Esophagus muscularis mucosa (tissue), 4 donors: ENCODE measurements at regions not wholly inside any gene's neighbourhood (a gene's known extent, or its start where the extent isn't known, plus 50 kb on each side); places are given as distances from the start of the nearest gene placed in this dataset.
"Not testable (repeated sequence)": the region's sequence is repeated elsewhere in the genome, so short reads cannot be mapped to it uniquely, and the experiment has no call there.

ENCODE experiments used
- DNase-seq: peaks from one replicate; pipeline ENCODE4 v3.0.0-alpha.2; 2017; ENCODE audit errors: extremely low spot score
- H3K27ac ChIP-seq, 4 donors: fragments of 200-600 bp; sonication (generic); replicated peaks in 1 of 4; 1 replicate in 3 of 4; 2 replicates in 1 of 4; pipeline ENCODE4 v1.5.1; 2016 to 2019; ENCODE audit warnings: mild to moderate bottlenecking in 1 of 4
- H3K27me3 ChIP-seq, 4 donors: fragments of 200-600 bp; sonication (generic); one replicate each; pipeline versions ENCODE4 v1.5.1 to v1.6.0; 2016 to 2019
- H3K36me3 ChIP-seq, 4 donors: fragments of 200-600 bp; sonication (generic); one replicate each; pipeline ENCODE4 v1.5.1; 2016 to 2019
- H3K4me1 ChIP-seq, 4 donors: fragments of 200-600 bp; sonication (generic); one replicate each; pipeline ENCODE4 v1.5.1; 2016 to 2019
- H3K4me3 ChIP-seq, 4 donors: fragments of 200-600 bp; sonication (generic); 1 replicate in 2 of 4; 2 replicates in 2 of 4; pipeline ENCODE4 v1.5.1; 2016 to 2019; ENCODE audit warnings: mild to moderate bottlenecking in 4 of 4, moderate library complexity in 1 of 4
- H3K9me3 ChIP-seq, 4 donors: fragments of 200-600 bp; sonication (generic); 1 replicate in 3 of 4; 2 replicates in 1 of 4; pipeline ENCODE4 v1.5.1; 2016 to 2019
- CTCF ChIP-seq, 3 experiments: fragments of 200-600 bp in 2 of 3; fragments of 450-650 bp in 1 of 3; sonication (generic) in 2 of 3; IDR thresholded peaks; one replicate each; pipeline ENCODE4 v1.5.1; 2017 to 2019; ENCODE audit warnings: antibody characterized with exemption in 3 of 3, mild to moderate bottlenecking in 2 of 3, moderate library complexity in 1 of 3
- EP300 ChIP-seq: sonication (generic); formaldehyde crosslinking; IDR thresholded peaks from one replicate; pipeline ENCODE4 v1.6.1; 2017; ENCODE audit warnings: antibody characterized with exemption
- POLR2A ChIP-seq: fragments of 450-650 bp; IDR thresholded peaks from one replicate; pipeline ENCODE4 v1.6.1; 2017; ENCODE audit warnings: antibody characterized with exemption, moderate library complexity, mild to moderate bottlenecking, low read depth
- POLR2AphosphoS5 ChIP-seq, 2 donors: sonication (generic); formaldehyde crosslinking; IDR thresholded peaks; one replicate each; pipeline ENCODE4 v1.6.1; 2017; ENCODE audit warnings: antibody characterized with exemption in 2 of 2
- WGBS: methylation state at CpG from one replicate; pipeline ENCODE4 v1.1.5; 2018; 5-methylcytosine and 5-hydroxymethylcytosine counted together
- intact Hi-C: fragments of 100-400 bp; cut with DNase I; formaldehyde crosslinking; loops from one replicate; pipeline ENCODE4 v1.15.1; 2023

- no peak for TF ChIP-seq POLR2A
- no peak for TF ChIP-seq EP300
- TF ChIP-seq POLR2AphosphoS5 (IDR thresholded peaks at IDR 0.05): no peak
- TF ChIP-seq CTCF (IDR thresholded peaks at IDR 0.05): no peak
- H3K36me3 ChIP-seq: no peaks in the 10 kb centered on the region
- H3K9me3 ChIP-seq: no peaks in the 10 kb centered on the region
- DNase-seq: no peak
- WGBS: 87% methylated on average over 4 of the region's 4 CpGs
- no peaks in the 10 kb centered on the region for H3K4me1 ChIP-seq
- H3K27ac ChIP-seq: no peak overlapping the region
- intact Hi-C loops: no loop called here
- H3K27me3 ChIP-seq: no peaks in the 10 kb centered on the region
- no peak overlapping the region for H3K4me3 ChIP-seq
These were observed 232.0 kb upstream of the FANCL start for GRCh38 chr2:58473165-58473564.

GRCh38 chr2:58466804-58467203 lies 225.7 kb upstream of the FANCL start:
- TF ChIP-seq CTCF (IDR thresholded peaks at IDR 0.05) (no peak), POLR2AphosphoS5 (IDR thresholded peaks at IDR 0.05) (no peak), POLR2A (no peak)

GRCh38 chr2:58466021-58466420 lies 224.9 kb upstream of the FANCL start:
- intact Hi-C loops, H3K4me1 ChIP-seq, H3K9me3 ChIP-seq, H3K4me3 ChIP-seq, DNase-seq, H3K36me3 ChIP-seq, H3K27ac ChIP-seq, H3K27me3 ChIP-seq: not testable (repeated sequence)
- WGBS: 86% methylated on average over 2 of the region's 2 CpGs

More at GRCh38 chr2:58466804-58467203, 225.7 kb upstream of the FANCL start:
- DNase-seq: no peak
- H3K36me3 ChIP-seq: no peaks in the 10 kb centered on the region
- H3K4me3 ChIP-seq: no peak overlapping the region
- H3K27me3 ChIP-seq: no peaks in the 10 kb centered on the region
- H3K27ac ChIP-seq: no peak overlapping the region
- WGBS: 81% methylated on average over 1 of the region's 1 CpG
- H3K9me3 ChIP-seq: no peaks in the 10 kb centered on the region
- H3K4me1 ChIP-seq: no peaks in the 10 kb centered on the region
- intact Hi-C loops: no loop called here

- intact Hi-C loops: no loop called here
- TF ChIP-seq CTCF (IDR thresholded peaks at IDR 0.05): no peak
- TF ChIP-seq POLR2AphosphoS5 (IDR thresholded peaks at IDR 0.05): no peak
- no peak for TF ChIP-seq POLR2A
- no peak for TF ChIP-seq EP300
- DNase-seq: no peak
- Histone ChIP-seq H3K27me3 (no peaks in the 10 kb centered on the region), H3K36me3 (no peaks in the 10 kb centered on the region), H3K4me3 (no peak overlapping the region), H3K9me3 (no peaks in the 10 kb centered on the region), H3K27ac (no peak overlapping the region), H3K4me1 (no peaks in the 10 kb centered on the region)
- 97% methylated on average over 22 of the region's 22 CpGs for WGBS
These were observed 219.5 kb upstream of the FANCL start for GRCh38 chr2:58460670-58461069.

GRCh38 chr2:58449286-58450010 lies 208.3 kb upstream of the FANCL start:
- no peak for TF ChIP-seq CTCF (IDR thresholded peaks at IDR 0.05)
- TF ChIP-seq POLR2A: no peak
- TF ChIP-seq POLR2AphosphoS5 (IDR thresholded peaks at IDR 0.05): no peak
- TF ChIP-seq EP300: no peak
- intact Hi-C loops: no loop called here

More at GRCh38 chr2:58449286-58450010, 208.3 kb upstream of the FANCL start:
- Histone ChIP-seq H3K27ac (no peak overlapping the region), H3K4me3 (no peak overlapping the region), H3K36me3 (no peaks in the 10 kb centered on the region), H3K27me3 (no peaks in the 10 kb centered on the region), H3K9me3 (no peaks in the 10 kb centered on the region), H3K4me1 (no peaks in the 10 kb centered on the region)
- DNase-seq: no peak
- WGBS: 76% methylated on average over 3 of the region's 3 CpGs
